Heart left ventricle (tissue), 16 donors: ENCODE measurements at regions not wholly inside any gene's neighbourhood (a gene's known extent, or its start where the extent isn't known, plus 50 kb on each side); places are given as distances from the start of the nearest gene placed in this dataset.
A peak's percentile ranks its signal among the peaks of the same experiment; 100 is the strongest.

ENCODE experiments used
- ATAC-seq, 4 donors: fragments of 200-7000 bp; cut with Tn5 transposase; one replicate each; pipeline ENCODE4 v1.9.1; 2020 to 2022; ENCODE audit warnings: moderate library complexity in 4 of 4, mild to moderate bottlenecking in 3 of 4, moderate number of reproducible peaks in 1 of 4
- DNase-seq, 5 donors: peaks; one replicate each; pipeline ENCODE4 v3.0.0-alpha.2; 2020
- H3K27ac ChIP-seq, 12 donors: fragments of 200-600 bp; sonication (generic) in 4 of 12; one replicate each; pipeline versions ENCODE4 v1.5.0 to v1.8.0; 2016 to 2022; ENCODE audit warnings: mild to moderate bottlenecking in 2 of 12
- H3K27me3 ChIP-seq, 9 donors: fragments of 200-600 bp; sonication (generic) in 2 of 9; one replicate each; pipeline versions ENCODE4 v1.5.1 to v1.8.0; 2016 to 2022; ENCODE audit warnings: mild to moderate bottlenecking in 3 of 9
- H3K36me3 ChIP-seq, 9 donors: fragments of 200-600 bp; sonication (generic) in 2 of 9; one replicate each; pipeline versions ENCODE4 v1.5.0 to v1.8.0; 2018 to 2022; ENCODE audit warnings: mild to moderate bottlenecking in 2 of 9
- H3K4me1 ChIP-seq, 12 donors: fragments of 200-600 bp; sonication (generic) in 4 of 12; one replicate each; pipeline versions ENCODE4 v1.5.0 to v1.8.0; 2016 to 2022; ENCODE audit warnings: mild to moderate bottlenecking in 3 of 12
- H3K4me3 ChIP-seq, 12 donors: fragments of 200-600 bp; sonication (generic) in 4 of 12; one replicate each; pipeline versions ENCODE4 v1.5.0 to v1.8.0; 2017 to 2022; ENCODE audit warnings: mild to moderate bottlenecking in 9 of 12, moderate library complexity in 4 of 12
- H3K9me3 ChIP-seq, 12 donors: fragments of 200-600 bp; sonication (generic) in 4 of 12; one replicate each; pipeline versions ENCODE4 v1.5.0 to v1.8.0; 2016 to 2022; ENCODE audit warnings: mild to moderate bottlenecking in 1 of 12
- POLR2A ChIP-seq, 2 donors: fragments of 450-650 bp; IDR thresholded peaks; one replicate each; pipeline ENCODE4 v1.6.1; 2017; ENCODE audit warnings: antibody characterized with exemption in 2 of 2, mild to moderate bottlenecking in 2 of 2, moderate library complexity in 2 of 2
- WGBS, 4 donors: extraction: QIAGEN DNeasy Blood & Tissue Kit in 2 of 4; methylation state at CpG; one replicate each; pipeline versions ENCODE4 v1.1.5 to v1.1.7; 2013 to 2018; 5-methylcytosine and 5-hydroxymethylcytosine counted together
- intact Hi-C, 10 donors: fragments of 100-400 bp; cut with DNase I; formaldehyde crosslinking; loops; one replicate each; pipeline versions ENCODE4 v1.11.1 to v1.14.2; 2022
- TF ChIP-seq, protein P1 (sequence below), 12 donors: fragments of 200-600 bp; sonication (generic) in 4 of 12; IDR thresholded peaks; one replicate each; pipeline versions ENCODE4 v1.5.0 to v1.8.0; 2018 to 2022; ENCODE audit warnings: antibody characterized with exemption in 12 of 12, mild to moderate bottlenecking in 5 of 12
- donor health status: ischemic (EF 13 %, LVEDD 7.1; RV severe dilation, severe dysfunction).
- donor health status: healthy with polysubstance abuse.
- donor health status: DM: no; HTN: yes; CAD: no.
- donor health status: DM: no; HTN: no; CAD: no.
- donor health status: ischemic (EF 25% LVEDD 6.9; RV normal size, moderate dysfunction).
- donor health status: ischemic (EF 25% LVEDD 5.7; RV mildly dilated, moderate dysfunction).
- donor health status: healthy.
- donor health status: DM: yes; HTN: yes; CAD: no.
- donor health status: ischemic (EF 35%, LVEDD 5.7; RV mildly dilated, moderate dysfunction).
- donor health status: nonischemic (EF 11% LVEDD 7.7; RV severe dilation, severe dysfunction).
- donor health status: DM: yes; HTN: yes; CAD: no.
- donor health status: PGD.
- donor health status: ischemic (EF 29% LVEDD 5.4; RV normal size, mild dysfunction).
- donor health status: nonischemic (EF 23%, LVEDD 6.1; RV moderate dilation, normal function).

DNA sequence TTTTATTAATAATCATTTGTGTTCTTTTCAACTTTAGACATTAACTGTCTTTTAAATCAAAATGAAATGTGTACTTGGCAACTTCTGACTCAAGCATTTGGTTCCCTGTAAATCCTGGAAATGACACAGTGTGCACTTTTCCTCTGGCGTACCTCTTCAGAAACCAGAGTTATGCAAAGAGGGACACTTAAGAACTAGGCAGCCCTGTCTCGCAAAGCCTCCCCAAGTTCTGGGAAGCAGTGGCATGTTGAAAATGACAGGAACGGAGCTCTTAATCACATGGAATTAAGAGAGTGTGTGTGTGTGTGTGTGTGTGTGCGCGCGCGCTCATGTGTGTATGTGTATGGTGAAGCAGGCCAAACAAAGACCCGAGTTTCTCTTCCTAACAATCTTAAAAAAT, 707.4 kb downstream of the MECOM start:
- WGBS, 4 donors, result 63 to 68% (median 65%) methylated on average over 8 of the region's 8 CpGs
- no peaks in the 10 kb centered on the region for H3K27me3 ChIP-seq
- no peak for TF ChIP-seq POLR2A (IDR thresholded peaks at IDR 0.05)
- no peaks in the 10 kb centered on the region for H3K36me3 ChIP-seq
- ATAC-seq, result no peak
- no peaks in the 10 kb centered on the region for H3K4me1 ChIP-seq
- H3K27ac ChIP-seq, result no peak overlapping the region
- H3K4me3 ChIP-seq, result no peak overlapping the region
- peaks cover 0 to 7% (median 0%) of the 10 kb centered on the region in 12 donors for H3K9me3 ChIP-seq
- intact Hi-C loops, result loop anchor here in 2 of 10 donors (10.0 kb wide), 1 partner anchor 789 kb away; no protein-coding TSS in a partner anchor
- DNase-seq, result no peak

DNA sequence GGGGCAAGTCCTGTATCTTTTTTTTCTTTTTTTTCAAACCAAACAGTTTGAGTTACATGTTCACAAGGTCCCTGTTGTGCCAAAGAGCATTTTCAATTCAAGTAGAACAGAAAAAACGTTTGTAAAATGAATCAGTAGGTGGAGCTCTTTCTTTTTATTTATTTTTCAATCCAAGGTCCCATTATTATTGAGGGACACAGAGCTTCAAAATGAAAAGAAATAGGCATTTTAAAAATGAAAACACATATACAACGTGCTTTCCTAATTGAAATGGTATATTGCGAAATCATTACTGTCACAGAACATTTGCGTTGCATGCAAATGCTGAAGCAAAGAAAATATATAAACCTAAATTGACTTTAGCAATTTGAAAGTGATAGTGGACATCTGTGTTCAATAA, 711.0 kb downstream of the MECOM start:
- DNase-seq (no peak), ATAC-seq (no peak)
- intact Hi-C loops, result loop anchor here in 2 of 10 donors (5.0 to 10.0 kb wide), 2 partner anchors 715 to 792 kb away; no protein-coding TSS in a partner anchor
- Histone ChIP-seq H3K9me3 (peaks cover 0 to 7% (median 0%) of the 10 kb centered on the region in 12 donors), H3K27me3 (no peaks in the 10 kb centered on the region), H3K4me1 (no peaks in the 10 kb centered on the region), H3K4me3 (no peak overlapping the region), H3K27ac (no peak overlapping the region), H3K36me3 (no peaks in the 10 kb centered on the region)
- no peak for TF ChIP-seq POLR2A (IDR thresholded peaks at IDR 0.05)
- TF ChIP-seq, protein P1, sequence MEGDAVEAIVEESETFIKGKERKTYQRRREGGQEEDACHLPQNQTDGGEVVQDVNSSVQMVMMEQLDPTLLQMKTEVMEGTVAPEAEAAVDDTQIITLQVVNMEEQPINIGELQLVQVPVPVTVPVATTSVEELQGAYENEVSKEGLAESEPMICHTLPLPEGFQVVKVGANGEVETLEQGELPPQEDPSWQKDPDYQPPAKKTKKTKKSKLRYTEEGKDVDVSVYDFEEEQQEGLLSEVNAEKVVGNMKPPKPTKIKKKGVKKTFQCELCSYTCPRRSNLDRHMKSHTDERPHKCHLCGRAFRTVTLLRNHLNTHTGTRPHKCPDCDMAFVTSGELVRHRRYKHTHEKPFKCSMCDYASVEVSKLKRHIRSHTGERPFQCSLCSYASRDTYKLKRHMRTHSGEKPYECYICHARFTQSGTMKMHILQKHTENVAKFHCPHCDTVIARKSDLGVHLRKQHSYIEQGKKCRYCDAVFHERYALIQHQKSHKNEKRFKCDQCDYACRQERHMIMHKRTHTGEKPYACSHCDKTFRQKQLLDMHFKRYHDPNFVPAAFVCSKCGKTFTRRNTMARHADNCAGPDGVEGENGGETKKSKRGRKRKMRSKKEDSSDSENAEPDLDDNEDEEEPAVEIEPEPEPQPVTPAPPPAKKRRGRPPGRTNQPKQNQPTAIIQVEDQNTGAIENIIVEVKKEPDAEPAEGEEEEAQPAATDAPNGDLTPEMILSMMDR (IDR thresholded peaks at IDR 0.05), result peak in 7 of 12 donors; percentile 11 to 42 (median 25)
- WGBS, 4 donors, result 51 to 55% (median 54%) methylated on average over 4 of the region's 4 CpGs

DNA sequence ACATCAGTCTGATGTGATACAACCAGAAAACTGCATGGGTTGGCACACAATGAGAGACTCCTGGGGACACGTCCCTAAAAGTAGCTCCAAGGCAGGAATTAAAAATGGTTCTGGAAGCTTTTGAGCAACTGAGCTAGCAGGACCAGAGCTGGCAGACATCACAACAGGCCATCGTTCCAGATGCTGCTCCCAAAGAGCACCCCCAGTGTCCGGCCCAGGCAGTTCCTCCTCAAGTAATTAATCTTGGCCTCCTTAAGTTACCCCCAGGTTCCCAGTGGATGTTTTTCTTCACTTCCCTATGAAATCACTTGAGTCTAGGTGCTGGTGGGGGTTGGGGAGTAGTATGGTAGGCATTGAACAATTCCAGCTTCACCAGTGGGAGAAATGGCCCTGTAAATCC, 711.6 kb downstream of the MECOM start:
- H3K4me3 ChIP-seq, result no peak overlapping the region
- H3K27ac ChIP-seq, result no peak overlapping the region
- no peaks in the 10 kb centered on the region for H3K36me3 ChIP-seq
- intact Hi-C loops, result loop anchor here in 2 of 10 donors (5.0 to 10.0 kb wide), 2 partner anchors 715 to 793 kb away; no protein-coding TSS in a partner anchor
- peaks cover 0 to 7% (median 0%) of the 10 kb centered on the region in 12 donors for H3K9me3 ChIP-seq
- WGBS, 4 donors, result 77 to 83% (median 81%) methylated on average over 3 of the region's 3 CpGs
- H3K4me1 ChIP-seq, result no peaks in the 10 kb centered on the region
- ATAC-seq (no peak), DNase-seq (peak in 1 of 5 donors; percentile 31)
- no peaks in the 10 kb centered on the region for H3K27me3 ChIP-seq
- TF ChIP-seq POLR2A (IDR thresholded peaks at IDR 0.05), result no peak
- TF ChIP-seq, protein P1 (IDR thresholded peaks at IDR 0.05), result no peak

DNA sequence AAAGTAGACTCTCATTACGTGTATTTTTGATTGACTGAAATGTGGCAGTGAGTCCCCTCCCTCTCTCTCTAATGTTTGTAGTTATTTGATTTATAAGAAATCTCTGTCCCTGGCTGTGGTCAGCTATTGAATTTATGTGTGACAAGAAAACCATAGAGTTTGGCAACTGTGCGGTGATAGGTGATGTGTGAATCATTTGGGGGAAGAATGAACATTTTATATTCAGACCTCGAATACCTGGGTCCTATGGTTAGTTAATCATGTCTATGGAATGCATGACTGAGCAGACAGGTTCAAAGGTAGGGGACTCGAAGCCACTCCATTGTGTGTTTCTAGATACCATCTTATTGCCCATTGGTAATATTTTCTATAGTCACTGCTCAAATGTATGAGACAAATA, 712.1 kb downstream of the MECOM start:
- H3K27me3 ChIP-seq, result no peaks in the 10 kb centered on the region
- DNase-seq (no peak), ATAC-seq (no peak)
- H3K36me3 ChIP-seq, result no peaks in the 10 kb centered on the region
- H3K9me3 ChIP-seq, result peaks cover 0 to 7% (median 0%) of the 10 kb centered on the region in 12 donors
- H3K4me3 ChIP-seq, result no peak overlapping the region
- WGBS, 4 donors, result 82 to 89% (median 86%) methylated on average over 4 of the region's 4 CpGs
- H3K4me1 ChIP-seq, result no peaks in the 10 kb centered on the region
- intact Hi-C loops, result loop anchor here in 2 of 10 donors (5.0 to 10.0 kb wide), 2 partner anchors 716 to 793 kb away; no protein-coding TSS in a partner anchor
- TF ChIP-seq POLR2A (IDR thresholded peaks at IDR 0.05), result no peak
- TF ChIP-seq, protein P1 (IDR thresholded peaks at IDR 0.05), result no peak
- H3K27ac ChIP-seq, result no peak overlapping the region

DNA sequence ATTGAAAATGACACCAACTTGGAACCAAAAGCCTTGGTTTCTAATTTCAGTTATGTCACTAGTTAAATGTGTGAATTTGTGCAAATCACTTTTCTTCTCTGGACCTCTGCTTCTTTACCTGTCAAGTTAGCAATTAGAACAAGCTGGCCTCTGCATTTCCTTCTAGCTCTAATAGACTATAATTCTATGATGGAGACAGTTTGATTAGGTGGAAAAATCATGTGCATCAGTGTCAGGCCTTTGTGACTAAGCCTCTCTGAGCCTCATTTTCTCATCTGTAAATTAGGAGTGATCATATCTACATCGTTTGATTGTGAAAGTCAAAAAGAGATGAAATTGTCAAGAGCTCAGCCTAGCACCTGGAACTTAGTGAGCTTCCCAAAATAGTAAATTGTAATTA, 712.9 kb downstream of the MECOM start:
- H3K9me3 ChIP-seq, result peaks cover 0 to 7% (median 0%) of the 10 kb centered on the region in 12 donors
- H3K4me3 ChIP-seq, result no peak overlapping the region
- intact Hi-C loops, result loop anchor here in 2 of 10 donors (5.0 to 10.0 kb wide), 2 partner anchors 717 to 794 kb away; no protein-coding TSS in a partner anchor
- TF ChIP-seq POLR2A (IDR thresholded peaks at IDR 0.05), result no peak
- TF ChIP-seq, protein P1 (IDR thresholded peaks at IDR 0.05), result no peak
- no peaks in the 10 kb centered on the region for H3K4me1 ChIP-seq
- H3K36me3 ChIP-seq, result no peaks in the 10 kb centered on the region
- ATAC-seq (no peak), DNase-seq (no peak)
- H3K27me3 ChIP-seq, result no peaks in the 10 kb centered on the region
- 59 to 80% (median 67%) methylated on average over 1 of the region's 1 CpG for WGBS, 4 donors
- H3K27ac ChIP-seq, result no peak overlapping the region
